A549 (cell line): ENCODE measurements at regions not wholly inside any gene's neighbourhood (a gene's known extent, or its start where the extent isn't known, plus 50 kb on each side); places are given as distances from the start of the nearest gene placed in this dataset.

Experiments
- CEBPB ChIP-seq, 2 experiments: fragments of >200 bp in 1 of 2; sonication (Bioruptor Twin) in 1 of 2; formaldehyde crosslinking in 1 of 2; IDR thresholded peaks; 2 replicates each; pipeline ENCODE4 v1.6.1; 2012 to 2016
- MYC ChIP-seq: IDR thresholded peaks from 2 replicates; pipeline ENCODE4 v1.6.1; 2012; ENCODE audit warnings: mild to moderate bottlenecking, inconsistent platforms, low read length, improper control_type of control experiment, borderline replicate concordance
- RCOR1 ChIP-seq: fragments of 150-350 bp; IDR thresholded peaks from 2 replicates; pipeline ENCODE4 v1.6.1; 2014; ENCODE audit warnings: antibody characterized with exemption, low read length, low read depth
- TF ChIP-seq, protein P1 (sequence below): fragments of >200 bp; sonication (Bioruptor Twin); formaldehyde crosslinking; IDR thresholded peaks from 3 replicates; pipeline ENCODE4 v1.5.1; 2016
- TF ChIP-seq, protein P2 (sequence below): fragments of 200-600 bp; sonication (generic); IDR thresholded peaks from 2 replicates; pipeline ENCODE4 v1.6.1; 2016; ENCODE audit warnings: antibody characterized with exemption, mild to moderate bottlenecking, moderate library complexity
- TF ChIP-seq, protein P3 (sequence below): IDR thresholded peaks from 2 replicates; pipeline ENCODE4 v1.6.1; 2012

DNA sequence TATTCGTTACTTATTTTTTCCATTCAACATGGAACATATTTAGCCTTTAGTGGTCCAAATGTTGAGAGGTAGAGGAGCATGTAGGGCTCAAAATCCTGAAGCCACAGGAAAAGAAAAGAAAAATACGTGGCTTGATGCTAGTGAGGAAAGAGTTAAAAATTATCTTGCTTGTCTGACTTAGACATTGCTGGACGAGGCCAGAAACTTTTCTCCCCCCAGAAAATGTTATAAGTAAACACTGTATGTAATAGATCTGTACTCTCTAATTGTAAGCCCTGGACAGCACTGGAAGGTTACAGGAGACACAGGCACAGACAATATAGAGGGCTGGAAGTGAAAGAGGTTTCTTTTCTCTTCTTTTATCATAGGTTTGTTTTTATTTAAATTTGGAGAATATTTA, 165.6 kb downstream of the ZFP64 start:
- TF ChIP-seq, protein P1, sequence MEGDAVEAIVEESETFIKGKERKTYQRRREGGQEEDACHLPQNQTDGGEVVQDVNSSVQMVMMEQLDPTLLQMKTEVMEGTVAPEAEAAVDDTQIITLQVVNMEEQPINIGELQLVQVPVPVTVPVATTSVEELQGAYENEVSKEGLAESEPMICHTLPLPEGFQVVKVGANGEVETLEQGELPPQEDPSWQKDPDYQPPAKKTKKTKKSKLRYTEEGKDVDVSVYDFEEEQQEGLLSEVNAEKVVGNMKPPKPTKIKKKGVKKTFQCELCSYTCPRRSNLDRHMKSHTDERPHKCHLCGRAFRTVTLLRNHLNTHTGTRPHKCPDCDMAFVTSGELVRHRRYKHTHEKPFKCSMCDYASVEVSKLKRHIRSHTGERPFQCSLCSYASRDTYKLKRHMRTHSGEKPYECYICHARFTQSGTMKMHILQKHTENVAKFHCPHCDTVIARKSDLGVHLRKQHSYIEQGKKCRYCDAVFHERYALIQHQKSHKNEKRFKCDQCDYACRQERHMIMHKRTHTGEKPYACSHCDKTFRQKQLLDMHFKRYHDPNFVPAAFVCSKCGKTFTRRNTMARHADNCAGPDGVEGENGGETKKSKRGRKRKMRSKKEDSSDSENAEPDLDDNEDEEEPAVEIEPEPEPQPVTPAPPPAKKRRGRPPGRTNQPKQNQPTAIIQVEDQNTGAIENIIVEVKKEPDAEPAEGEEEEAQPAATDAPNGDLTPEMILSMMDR, result no peak
- TF ChIP-seq RCOR1, result no peak
- TF ChIP-seq, protein P2, sequence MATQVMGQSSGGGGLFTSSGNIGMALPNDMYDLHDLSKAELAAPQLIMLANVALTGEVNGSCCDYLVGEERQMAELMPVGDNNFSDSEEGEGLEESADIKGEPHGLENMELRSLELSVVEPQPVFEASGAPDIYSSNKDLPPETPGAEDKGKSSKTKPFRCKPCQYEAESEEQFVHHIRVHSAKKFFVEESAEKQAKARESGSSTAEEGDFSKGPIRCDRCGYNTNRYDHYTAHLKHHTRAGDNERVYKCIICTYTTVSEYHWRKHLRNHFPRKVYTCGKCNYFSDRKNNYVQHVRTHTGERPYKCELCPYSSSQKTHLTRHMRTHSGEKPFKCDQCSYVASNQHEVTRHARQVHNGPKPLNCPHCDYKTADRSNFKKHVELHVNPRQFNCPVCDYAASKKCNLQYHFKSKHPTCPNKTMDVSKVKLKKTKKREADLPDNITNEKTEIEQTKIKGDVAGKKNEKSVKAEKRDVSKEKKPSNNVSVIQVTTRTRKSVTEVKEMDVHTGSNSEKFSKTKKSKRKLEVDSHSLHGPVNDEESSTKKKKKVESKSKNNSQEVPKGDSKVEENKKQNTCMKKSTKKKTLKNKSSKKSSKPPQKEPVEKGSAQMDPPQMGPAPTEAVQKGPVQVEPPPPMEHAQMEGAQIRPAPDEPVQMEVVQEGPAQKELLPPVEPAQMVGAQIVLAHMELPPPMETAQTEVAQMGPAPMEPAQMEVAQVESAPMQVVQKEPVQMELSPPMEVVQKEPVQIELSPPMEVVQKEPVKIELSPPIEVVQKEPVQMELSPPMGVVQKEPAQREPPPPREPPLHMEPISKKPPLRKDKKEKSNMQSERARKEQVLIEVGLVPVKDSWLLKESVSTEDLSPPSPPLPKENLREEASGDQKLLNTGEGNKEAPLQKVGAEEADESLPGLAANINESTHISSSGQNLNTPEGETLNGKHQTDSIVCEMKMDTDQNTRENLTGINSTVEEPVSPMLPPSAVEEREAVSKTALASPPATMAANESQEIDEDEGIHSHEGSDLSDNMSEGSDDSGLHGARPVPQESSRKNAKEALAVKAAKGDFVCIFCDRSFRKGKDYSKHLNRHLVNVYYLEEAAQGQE, result no peak
- TF ChIP-seq, protein P3, sequence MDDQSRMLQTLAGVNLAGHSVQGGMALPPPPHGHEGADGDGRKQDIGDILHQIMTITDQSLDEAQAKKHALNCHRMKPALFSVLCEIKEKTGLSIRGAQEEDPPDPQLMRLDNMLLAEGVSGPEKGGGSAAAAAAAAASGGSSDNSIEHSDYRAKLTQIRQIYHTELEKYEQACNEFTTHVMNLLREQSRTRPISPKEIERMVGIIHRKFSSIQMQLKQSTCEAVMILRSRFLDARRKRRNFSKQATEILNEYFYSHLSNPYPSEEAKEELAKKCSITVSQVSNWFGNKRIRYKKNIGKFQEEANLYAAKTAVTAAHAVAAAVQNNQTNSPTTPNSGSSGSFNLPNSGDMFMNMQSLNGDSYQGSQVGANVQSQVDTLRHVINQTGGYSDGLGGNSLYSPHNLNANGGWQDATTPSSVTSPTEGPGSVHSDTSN, result no peak
- TF ChIP-seq MYC, result no peak
- TF ChIP-seq CEBPB (IDR thresholded peaks at IDR 0.05), result no peak
